ENCODE measurements at regions not wholly inside any gene's neighbourhood (a gene's known extent, or its start where the extent isn't known, plus 50 kb on each side); places are given as distances from the start of the nearest gene placed in this dataset.

DNA sequence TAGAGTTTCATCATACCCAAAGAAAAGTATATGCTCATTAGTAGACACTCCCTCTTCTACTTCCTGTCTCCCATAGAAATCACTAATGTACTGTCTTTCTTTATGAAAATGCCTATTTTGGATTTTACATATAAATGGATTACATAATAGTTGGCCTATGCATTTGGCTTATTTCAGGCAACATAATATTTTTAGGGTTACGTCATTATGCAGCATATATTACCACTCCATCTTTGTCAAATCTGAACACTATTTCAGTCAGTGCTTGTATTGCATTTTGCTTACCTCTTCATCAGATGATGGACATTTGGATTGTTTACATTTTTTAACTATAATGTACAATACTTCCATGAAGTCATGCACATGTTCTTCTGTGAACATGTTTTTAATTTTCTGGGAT lies 1406.1 kb downstream of the LRFN5 start:
- ATAC-seq (no peak), DNase-seq (no peak), FAIRE-seq (no peak)
- Histone ChIP-seq H3K27me3 (no peaks in the 10 kb centered on the region), H3K4me1 (no peaks in the 10 kb centered on the region), H3K36me3 (no peaks in the 10 kb centered on the region), H3K27ac (no peak overlapping the region), H3K9me3 (no peaks in the 10 kb centered on the region), H3K4me3 (no peak overlapping the region)
- 70 to 81% methylated on average over 1 of the region's 1 CpG for WGBS, 2 donors
- TF ChIP-seq CTCF (IDR thresholded peaks at IDR 0.05) = no peak
- intact Hi-C loops (cut with DNase I) = no loop called here

DNA sequence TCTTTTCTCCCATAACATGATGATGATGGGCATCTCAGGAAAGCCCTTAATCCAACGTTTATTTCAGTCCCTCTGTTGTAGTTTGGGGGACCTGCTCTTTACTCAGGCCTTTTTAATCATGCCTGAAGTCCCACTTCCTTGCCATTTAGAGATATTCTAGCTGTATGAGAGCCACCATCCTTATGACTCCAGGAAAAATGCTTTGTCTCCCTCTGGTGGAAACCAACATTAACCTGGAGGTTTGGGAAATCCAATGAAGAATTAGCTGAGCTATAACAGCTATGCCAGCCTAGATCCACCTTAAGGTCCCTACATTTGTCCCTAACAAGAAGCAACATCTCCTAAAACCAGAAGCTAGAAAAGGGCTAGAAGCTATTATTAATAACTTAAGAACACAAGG lies 1399.1 kb downstream of the LRFN5 start:
- TF ChIP-seq CTCF (IDR thresholded peaks at IDR 0.05) = no peak
- FAIRE-seq (no peak), ATAC-seq (no peak), DNase-seq (no peak)
- no peak overlapping the region for H3K27ac ChIP-seq
- no peaks in the 10 kb centered on the region for H3K27me3 ChIP-seq
- no peaks in the 10 kb centered on the region for H3K9me3 ChIP-seq
- H3K36me3 ChIP-seq = no peaks in the 10 kb centered on the region
- WGBS, 2 donors = 11 to 15% methylated on average over 1 of the region's 1 CpG
- no peaks in the 10 kb centered on the region for H3K4me1 ChIP-seq
- intact Hi-C loops (cut with DNase I) = no loop called here
- no peak overlapping the region for H3K4me3 ChIP-seq

GRCh38 chr14:43003845-43004244 lies 1397.2 kb downstream of the LRFN5 start:
- no peak for FAIRE-seq
- no peaks in the 10 kb centered on the region for H3K9me3 ChIP-seq

GRCh38 chr14:43001731-43002130 lies 1395.1 kb downstream of the LRFN5 start:
- no peak for ATAC-seq
- WGBS, 2 donors = 53 to 56% methylated on average over 3 of the region's 3 CpGs
- Histone ChIP-seq H3K9me3 (no peaks in the 10 kb centered on the region), H3K4me1 (no peaks in the 10 kb centered on the region), H3K27ac (no peak overlapping the region), H3K4me3 (no peak overlapping the region), H3K27me3 (no peaks in the 10 kb centered on the region), H3K36me3 (no peaks in the 10 kb centered on the region)
- TF ChIP-seq CTCF (IDR thresholded peaks at IDR 0.05) = no peak
- no peak for FAIRE-seq
- intact Hi-C loops (cut with DNase I) = no loop called here
- DNase-seq = no peak

More at GRCh38 chr14:43003845-43004244, 1397.2 kb downstream of the LRFN5 start:
- DNase-seq (no peak), ATAC-seq (no peak)
- intact Hi-C loops (cut with DNase I) = no loop called here
- Histone ChIP-seq H3K4me1 (no peaks in the 10 kb centered on the region), H3K27ac (no peak overlapping the region), H3K36me3 (no peaks in the 10 kb centered on the region), H3K4me3 (no peak overlapping the region), H3K27me3 (no peaks in the 10 kb centered on the region)
- WGBS, 2 donors = 73 to 78% methylated on average over 3 of the region's 3 CpGs
- no peak for TF ChIP-seq CTCF (IDR thresholded peaks at IDR 0.05)

GRCh38 chr14:42994051-42994736 lies 1387.5 kb downstream of the LRFN5 start:
- ATAC-seq (no peak), FAIRE-seq (no peak), DNase-seq (no peak)
- Histone ChIP-seq H3K4me1 (no peaks in the 10 kb centered on the region), H3K27ac (no peak overlapping the region), H3K36me3 (no peaks in the 10 kb centered on the region), H3K9me3 (no peaks in the 10 kb centered on the region), H3K4me3 (no peak overlapping the region), H3K27me3 (no peaks in the 10 kb centered on the region)
- WGBS, 2 donors = 59 to 67% methylated on average over 2 of the region's 2 CpGs
- no peak for TF ChIP-seq CTCF (IDR thresholded peaks at IDR 0.05)
- intact Hi-C loops (cut with DNase I) = no loop called here

Measured in pancreas (tissue), 10 donors.